GM12878 (cell line): ENCODE measurements at regions not wholly inside any gene's neighbourhood (a gene's known extent, or its start where the extent isn't known, plus 50 kb on each side); places are given as distances from the start of the nearest gene placed in this dataset.

Experiments
- ATAC-seq: fragments of 200-7000 bp; cut with Tn5 transposase; 3 replicates; pipeline ENCODE4 v1.9.1; 2020; ENCODE audit warnings: mild to moderate bottlenecking, moderate library complexity
- BruUV-seq: library from RNA; stranded (reverse); fragments of 400-500 nt; replicated peaks from 2 replicates; lab custom pipeline; 2021; lab: Mats Ljungman, UMichigan
- CTCF ChIA-PET: fragments of 300-600 bp; sonication (Branson Sonifier 250); formaldehyde crosslinking; extraction: SDS; loops from one replicate; lab custom pipeline; 2021; ENCODE audit warnings: inconsistent platforms; lab: Yijun Ruan, JAX
- POLR2A ChIA-PET: fragments of 350-600 bp; formaldehyde crosslinking; extraction: SDS; loops from one replicate; lab custom pipeline; 2021; ENCODE audit warnings: inconsistent platforms; lab: Charles Lee
- RAD21 ChIA-PET: fragments of 300-600 bp; sonication (Branson Sonifier 250); formaldehyde crosslinking; loops from one replicate; lab custom pipeline; 2023; ENCODE audit warnings: antibody characterized with exemption; ENCODE audit not compliant: unreplicated experiment; lab: Charles Lee
- SMC1A ChIA-PET: fragments of 300-600 bp; sonication (Branson Sonifier 250); formaldehyde crosslinking; loops from one replicate; lab custom pipeline; 2023; ENCODE audit not compliant: unreplicated experiment, uncharacterized antibody; lab: Charles Lee
- DNase-seq: peaks from one replicate; pipeline ENCODE4 v3.0.0-alpha.2; 2011; ENCODE audit warnings: low read depth, low spot score
- FAIRE-seq: peaks from 3 replicates; lab custom pipeline; 2011; peaks lifted over from hg19 to GRCh38; lab: Jason Lieb, UNC
- H2AFZ ChIP-seq: 2 replicates; pipeline ENCODE4 v1.6.0; 2011; ENCODE audit warnings: low read depth, low read length, control low read depth; ENCODE audit not compliant: control insufficient read depth
- H3K27ac ChIP-seq: 2 replicates; pipeline ENCODE4 v1.5.1; 2011; ENCODE audit warnings: control low read depth; ENCODE audit not compliant: control insufficient read depth, insufficient read depth
- H3K27me3 ChIP-seq, 2 experiments: replicated peaks in 1 of 2; 2 replicates each; pipeline versions ENCODE4 v1.6.0 to v1.6.1; 2011; ENCODE audit warnings: low read length in 1 of 2; ENCODE audit not compliant: control insufficient read depth in 2 of 2, insufficient read depth in 2 of 2
- H3K36me3 ChIP-seq, 2 experiments: 2 replicates each; pipeline ENCODE4 v1.5.1; 2011; ENCODE audit warnings: low read length in 1 of 2; ENCODE audit not compliant: control insufficient read depth in 2 of 2, insufficient read depth in 2 of 2
- H3K4me1 ChIP-seq: 2 replicates; pipeline ENCODE4 v1.6.1; 2011; ENCODE audit warnings: mild to moderate bottlenecking, low read length, moderate library complexity, mixed read lengths; ENCODE audit not compliant: control insufficient read depth, insufficient read depth
- H3K4me2 ChIP-seq: 2 replicates; pipeline ENCODE4 v1.6.0; 2011; ENCODE audit warnings: control low read depth; ENCODE audit not compliant: control insufficient read depth, insufficient read depth
- H3K4me3 ChIP-seq: fragments of 200-600 bp; sonication (generic); 2 replicates; pipeline ENCODE4 v1.5.1; 2016
- H3K79me2 ChIP-seq: 2 replicates; pipeline ENCODE4 v1.6.0; 2011; ENCODE audit warnings: low read length; ENCODE audit not compliant: control insufficient read depth, insufficient read depth
- H3K9ac ChIP-seq: 2 replicates; pipeline ENCODE4 v1.8.0; 2011; ENCODE audit warnings: low read length, control low read depth, mixed read lengths; ENCODE audit not compliant: control insufficient read depth, insufficient read depth
- H3K9me3 ChIP-seq: replicated peaks from 3 replicates; pipeline ENCODE4 v1.5.1; 2011; ENCODE audit warnings: mild to moderate bottlenecking, low read length; ENCODE audit not compliant: control insufficient read depth, insufficient read depth
- H4K20me1 ChIP-seq: 2 replicates; pipeline ENCODE4 v1.6.0; 2011; ENCODE audit not compliant: control insufficient read depth, insufficient read depth
- BHLHE40 ChIP-seq, 2 experiments: fragments of 450-650 bp in 1 of 2; IDR thresholded peaks; 2 replicates each; pipeline ENCODE4 v1.6.1; 2011 to 2017; ENCODE audit warnings: low read depth in 2 of 2, borderline replicate concordance in 1 of 2, improper control_type of control experiment in 1 of 2, low read length in 1 of 2, mild to moderate bottlenecking in 1 of 2
- LARP7 ChIP-seq: fragments of 450-650 bp; IDR thresholded peaks from 2 replicates; pipeline ENCODE4 v1.6.1; 2017; ENCODE audit warnings: mild to moderate bottlenecking
- PAX8 ChIP-seq: fragments of 450-650 bp; IDR thresholded peaks from 2 replicates; pipeline ENCODE4 v1.6.1; 2017; ENCODE audit warnings: mild to moderate bottlenecking, moderate library complexity
- RB1 ChIP-seq: fragments of 450-650 bp; formaldehyde crosslinking; IDR thresholded peaks from 2 replicates; pipeline ENCODE4 v1.6.1; 2017; ENCODE audit warnings: mild to moderate bottlenecking, borderline replicate concordance
- SMAD5 ChIP-seq: IDR thresholded peaks from 2 replicates; pipeline ENCODE4 v1.6.1; 2016; ENCODE audit warnings: antibody characterized with exemption, low read depth
- SRF ChIP-seq, 2 experiments: IDR thresholded peaks; 2 replicates each; pipeline ENCODE4 v1.6.1; 2011; ENCODE audit warnings: low read depth in 2 of 2, low read length in 2 of 2, mild to moderate bottlenecking in 1 of 2, moderate library complexity in 1 of 2
- YBX1 ChIP-seq: fragments of 450-650 bp; IDR thresholded peaks from 2 replicates; pipeline ENCODE4 v1.6.1; 2016; ENCODE audit warnings: antibody characterized with exemption
- WGBS: methylation state at CpG from one replicate; pipeline ENCODE4 v1.1.6; 2016; ENCODE audit warnings: low lambda C conversion rate; ENCODE audit not compliant: insufficient replicate concordance, insufficient coverage; ENCODE audit errors: missing lambda C conversion rate; 5-methylcytosine and 5-hydroxymethylcytosine counted together
- in situ Hi-C: fragments of 300-500 bp; cut with MboI; formaldehyde crosslinking; loops from 9 replicates; pipeline ENCODE4 v1.14.3; 2018; ENCODE audit warnings: mixed read lengths
- intact Hi-C: fragments of 100-400 bp; cut with micrococcal nuclease; formaldehyde crosslinking; loops from one replicate; pipeline ENCODE4 v1.14.2; 2022; ENCODE audit not compliant: unreplicated experiment
- TF ChIP-seq, protein P1 (sequence below): IDR thresholded peaks from 2 replicates; pipeline ENCODE4 v1.6.1; 2011; ENCODE audit warnings: borderline replicate concordance, low read depth, mild to moderate bottlenecking, moderate library complexity, low read length; ENCODE audit not compliant: insufficient read depth, poor library complexity, severe bottlenecking
- TF ChIP-seq, protein P2 (sequence below): fragments of 150-350 bp; IDR thresholded peaks from 2 replicates; pipeline ENCODE4 v1.6.1; 2016; ENCODE audit warnings: low read depth, low read length
- TF ChIP-seq, protein P3 (sequence below): fragments of 450-650 bp; IDR thresholded peaks from 2 replicates; pipeline ENCODE4 v1.6.1; 2017; ENCODE audit warnings: mild to moderate bottlenecking, moderate library complexity

GRCh38 chr5:119795768-119796167, 166.4 kb downstream of the FAM170A start:
- H3K4me2 ChIP-seq: no peak overlapping the region
- WGBS: 0% methylated on average over 2 of the region's 2 CpGs
- ATAC-seq (no peak), FAIRE-seq (no peak), DNase-seq (no peak)
- POLR2A ChIA-PET: no interaction called here
- RAD21 ChIA-PET: no interaction called here
- intact Hi-C loops: no loop called here
- SMC1A ChIA-PET: interaction anchor here (0.6 kb wide), 1 partner anchor 292 kb away, joined by 3 read pairs; no protein-coding TSS in a partner anchor
- no peak for TF ChIP-seq BHLHE40 (IDR thresholded peaks at IDR 0.05; ENCODE audit: borderline replicate concordance in 1 of 2, low read depth in 2 of 2, low read length in 1 of 2)
- TF ChIP-seq PAX8: no peak
- no peak for TF ChIP-seq LARP7
- TF ChIP-seq, protein P1, sequence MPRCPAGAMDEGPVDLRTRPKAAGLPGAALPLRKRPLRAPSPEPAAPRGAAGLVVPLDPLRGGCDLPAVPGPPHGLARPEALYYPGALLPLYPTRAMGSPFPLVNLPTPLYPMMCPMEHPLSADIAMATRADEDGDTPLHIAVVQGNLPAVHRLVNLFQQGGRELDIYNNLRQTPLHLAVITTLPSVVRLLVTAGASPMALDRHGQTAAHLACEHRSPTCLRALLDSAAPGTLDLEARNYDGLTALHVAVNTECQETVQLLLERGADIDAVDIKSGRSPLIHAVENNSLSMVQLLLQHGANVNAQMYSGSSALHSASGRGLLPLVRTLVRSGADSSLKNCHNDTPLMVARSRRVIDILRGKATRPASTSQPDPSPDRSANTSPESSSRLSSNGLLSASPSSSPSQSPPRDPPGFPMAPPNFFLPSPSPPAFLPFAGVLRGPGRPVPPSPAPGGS: no peak
- TF ChIP-seq, protein P2, sequence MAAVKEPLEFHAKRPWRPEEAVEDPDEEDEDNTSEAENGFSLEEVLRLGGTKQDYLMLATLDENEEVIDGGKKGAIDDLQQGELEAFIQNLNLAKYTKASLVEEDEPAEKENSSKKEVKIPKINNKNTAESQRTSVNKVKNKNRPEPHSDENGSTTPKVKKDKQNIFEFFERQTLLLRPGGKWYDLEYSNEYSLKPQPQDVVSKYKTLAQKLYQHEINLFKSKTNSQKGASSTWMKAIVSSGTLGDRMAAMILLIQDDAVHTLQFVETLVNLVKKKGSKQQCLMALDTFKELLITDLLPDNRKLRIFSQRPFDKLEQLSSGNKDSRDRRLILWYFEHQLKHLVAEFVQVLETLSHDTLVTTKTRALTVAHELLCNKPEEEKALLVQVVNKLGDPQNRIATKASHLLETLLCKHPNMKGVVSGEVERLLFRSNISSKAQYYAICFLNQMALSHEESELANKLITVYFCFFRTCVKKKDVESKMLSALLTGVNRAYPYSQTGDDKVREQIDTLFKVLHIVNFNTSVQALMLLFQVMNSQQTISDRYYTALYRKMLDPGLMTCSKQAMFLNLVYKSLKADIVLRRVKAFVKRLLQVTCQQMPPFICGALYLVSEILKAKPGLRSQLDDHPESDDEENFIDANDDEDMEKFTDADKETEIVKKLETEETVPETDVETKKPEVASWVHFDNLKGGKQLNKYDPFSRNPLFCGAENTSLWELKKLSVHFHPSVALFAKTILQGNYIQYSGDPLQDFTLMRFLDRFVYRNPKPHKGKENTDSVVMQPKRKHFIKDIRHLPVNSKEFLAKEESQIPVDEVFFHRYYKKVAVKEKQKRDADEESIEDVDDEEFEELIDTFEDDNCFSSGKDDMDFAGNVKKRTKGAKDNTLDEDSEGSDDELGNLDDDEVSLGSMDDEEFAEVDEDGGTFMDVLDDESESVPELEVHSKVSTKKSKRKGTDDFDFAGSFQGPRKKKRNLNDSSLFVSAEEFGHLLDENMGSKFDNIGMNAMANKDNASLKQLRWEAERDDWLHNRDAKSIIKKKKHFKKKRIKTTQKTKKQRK: no peak
- TF ChIP-seq, protein P3, sequence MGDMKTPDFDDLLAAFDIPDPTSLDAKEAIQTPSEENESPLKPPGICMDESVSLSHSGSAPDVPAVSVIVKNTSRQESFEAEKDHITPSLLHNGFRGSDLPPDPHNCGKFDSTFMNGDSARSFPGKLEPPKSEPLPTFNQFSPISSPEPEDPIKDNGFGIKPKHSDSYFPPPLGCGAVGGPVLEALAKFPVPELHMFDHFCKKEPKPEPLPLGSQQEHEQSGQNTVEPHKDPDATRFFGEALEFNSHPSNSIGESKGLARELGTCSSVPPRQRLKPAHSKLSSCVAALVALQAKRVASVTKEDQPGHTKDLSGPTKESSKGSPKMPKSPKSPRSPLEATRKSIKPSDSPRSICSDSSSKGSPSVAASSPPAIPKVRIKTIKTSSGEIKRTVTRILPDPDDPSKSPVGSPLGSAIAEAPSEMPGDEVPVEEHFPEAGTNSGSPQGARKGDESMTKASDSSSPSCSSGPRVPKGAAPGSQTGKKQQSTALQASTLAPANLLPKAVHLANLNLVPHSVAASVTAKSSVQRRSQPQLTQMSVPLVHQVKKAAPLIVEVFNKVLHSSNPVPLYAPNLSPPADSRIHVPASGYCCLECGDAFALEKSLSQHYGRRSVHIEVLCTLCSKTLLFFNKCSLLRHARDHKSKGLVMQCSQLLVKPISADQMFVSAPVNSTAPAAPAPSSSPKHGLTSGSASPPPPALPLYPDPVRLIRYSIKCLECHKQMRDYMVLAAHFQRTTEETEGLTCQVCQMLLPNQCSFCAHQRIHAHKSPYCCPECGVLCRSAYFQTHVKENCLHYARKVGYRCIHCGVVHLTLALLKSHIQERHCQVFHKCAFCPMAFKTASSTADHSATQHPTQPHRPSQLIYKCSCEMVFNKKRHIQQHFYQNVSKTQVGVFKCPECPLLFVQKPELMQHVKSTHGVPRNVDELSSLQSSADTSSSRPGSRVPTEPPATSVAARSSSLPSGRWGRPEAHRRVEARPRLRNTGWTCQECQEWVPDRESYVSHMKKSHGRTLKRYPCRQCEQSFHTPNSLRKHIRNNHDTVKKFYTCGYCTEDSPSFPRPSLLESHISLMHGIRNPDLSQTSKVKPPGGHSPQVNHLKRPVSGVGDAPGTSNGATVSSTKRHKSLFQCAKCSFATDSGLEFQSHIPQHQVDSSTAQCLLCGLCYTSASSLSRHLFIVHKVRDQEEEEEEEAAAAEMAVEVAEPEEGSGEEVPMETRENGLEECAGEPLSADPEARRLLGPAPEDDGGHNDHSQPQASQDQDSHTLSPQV: no peak
- TF ChIP-seq SRF (IDR thresholded peaks at IDR 0.05; ENCODE audit: low read depth in 2 of 2, low read length in 2 of 2): no peak
- TF ChIP-seq SMAD5: no peak
- TF ChIP-seq YBX1: no peak
- no peak for TF ChIP-seq RB1
- CTCF ChIA-PET: no interaction called here
- no TSS peak for BruUV-seq
- H4K20me1 ChIP-seq: no peaks in the 10 kb centered on the region
- no peaks in the 10 kb centered on the region for H3K79me2 ChIP-seq
- no peaks in the 10 kb centered on the region for H3K27me3 ChIP-seq
- no peak overlapping the region for H3K9ac ChIP-seq
- no peak overlapping the region for H3K4me3 ChIP-seq
- H3K27ac ChIP-seq: no peak overlapping the region
- no peaks in the 10 kb centered on the region for H3K4me1 ChIP-seq
- in situ Hi-C loops: no loop called here
- H2AFZ ChIP-seq: no peak overlapping the region
- no peaks in the 10 kb centered on the region for H3K36me3 ChIP-seq
- H3K9me3 ChIP-seq: no peaks in the 10 kb centered on the region
